ENCODE measurements at regions not wholly inside any gene's neighbourhood (a gene's known extent, or its start where the extent isn't known, plus 50 kb on each side); places are given as distances from the start of the nearest gene placed in this dataset.

GRCh38 chr13:75961911-75962310 is 325.8 kb downstream of the LMO7 start:
- TF ChIP-seq CTCF (conservative IDR thresholded peaks at IDR 0.05 in 1 of 2, IDR thresholded peaks at IDR 0.05 in 1 of 2; ENCODE audit: low read depth in 1 of 2, low read length in 2 of 2) (no peak), EZH2 (IDR thresholded peaks at IDR 0.05; ENCODE audit: low read length, missing control alignments) (no peak)

Data from fibroblast of lung (primary cell).